Naive thymus-derived CD8-positive, alpha-beta T cell (primary cell): ENCODE measurements at regions not wholly inside any gene's neighbourhood (a gene's known extent, or its start where the extent isn't known, plus 50 kb on each side); places are given as distances from the start of the nearest gene placed in this dataset.
"Not testable (repeated sequence)": the region's sequence is repeated elsewhere in the genome, so short reads cannot be mapped to it uniquely, and the experiment has no call there.

ENCODE experiments used
- ATAC-seq, 2 donors: fragments of 150-1000 bp; cut with Tn5 transposase in 1 of 2; sonication (Bioruptor Pico), chemical (Tn5 transposase) in 1 of 2; 1 replicate in 1 of 2; 2 replicates in 1 of 2; pipeline ENCODE4 v1.10.0; 2021; ENCODE audit warnings: mild to moderate bottlenecking in 2 of 2, moderate library complexity in 2 of 2
- POLR2A ChIA-PET: fragments of 350-600 bp; sonication (Branson Sonifier 250); formaldehyde crosslinking; loops from one replicate; lab custom pipeline; 2021; ENCODE audit warnings: antibody characterized with exemption; lab: Charles Lee
- DNase-seq, 10 donors: peaks; one replicate each; pipeline versions ENCODE4 v3.0.0 to v3.0.0-alpha.2; 2020 to 2022
- H3K27ac Mint-ChIP-seq, 10 donors: one replicate each; pipeline ENCODE4 v1.8.0; 2020 to 2022; ENCODE audit warnings: mild to moderate bottlenecking in 10 of 10, mixed read lengths in 10 of 10, moderate library complexity in 4 of 10, inconsistent platforms in 1 of 10
- H3K27me3 Mint-ChIP-seq, 5 donors: one replicate each; pipeline ENCODE4 v1.8.0; 2021 to 2022; ENCODE audit warnings: mixed read lengths in 5 of 5
- H3K36me3 Mint-ChIP-seq, 3 donors: one replicate each; pipeline ENCODE4 v1.8.0; 2020 to 2022; ENCODE audit warnings: mixed read lengths in 3 of 3, mild to moderate bottlenecking in 2 of 3, inconsistent platforms in 1 of 3
- H3K4me1 Mint-ChIP-seq, 4 donors: one replicate each; pipeline ENCODE4 v1.8.0; 2021 to 2022; ENCODE audit warnings: mixed read lengths in 4 of 4
- H3K4me3 Mint-ChIP-seq, 10 donors: one replicate each; pipeline ENCODE4 v1.8.0; 2020 to 2022; ENCODE audit warnings: mild to moderate bottlenecking in 10 of 10, mixed read lengths in 10 of 10, moderate library complexity in 6 of 10, inconsistent platforms in 1 of 10
- H3K9me3 Mint-ChIP-seq, 9 donors: one replicate each; pipeline ENCODE4 v1.8.0; 2020 to 2022; ENCODE audit warnings: mixed read lengths in 9 of 9, mild to moderate bottlenecking in 3 of 9, inconsistent platforms in 1 of 9, moderate library complexity in 1 of 9

- POLR2A ChIA-PET: no interaction called here
- peaks cover 0 to 68% (median 33%) of the 10 kb centered on the region in 9 donors for H3K9me3 Mint-ChIP-seq
- ATAC-seq: no peak
- peaks cover 9 to 16% (median 10%) of the 10 kb centered on the region in 3 donors for H3K36me3 Mint-ChIP-seq
- no peak overlapping the region for H3K4me3 Mint-ChIP-seq
- H3K27me3 Mint-ChIP-seq: peaks cover 0 to 8% (median 3%) of the 10 kb centered on the region in 5 donors
- no peak overlapping the region for H3K27ac Mint-ChIP-seq
- H3K4me1 Mint-ChIP-seq: no peaks in the 10 kb centered on the region
- no peak for DNase-seq
Observed at GRCh38 chr20:30484009-30484748, 773.3 kb upstream of the DEFB115 start.

GRCh38 chr20:30484749-30485070 is 772.8 kb upstream of the DEFB115 start:
- H3K9me3 Mint-ChIP-seq: peaks cover 0 to 63% (median 32%) of the 10 kb centered on the region in 9 donors
- POLR2A ChIA-PET: no interaction called here
- no peak overlapping the region for H3K4me3 Mint-ChIP-seq
- peaks cover 9 to 11% (median 9%) of the 10 kb centered on the region in 3 donors for H3K36me3 Mint-ChIP-seq
- H3K27ac Mint-ChIP-seq: no peak overlapping the region
- ATAC-seq (no peak), DNase-seq (no peak)
- no peaks in the 10 kb centered on the region for H3K4me1 Mint-ChIP-seq
- H3K27me3 Mint-ChIP-seq: peaks cover 0 to 8% (median 3%) of the 10 kb centered on the region in 5 donors

- Mint-ChIP-seq H3K4me1 (no peaks in the 10 kb centered on the region), H3K4me3 (no peak overlapping the region), H3K9me3 (peaks cover 0 to 61% (median 28%) of the 10 kb centered on the region in 9 donors), H3K27ac (no peak overlapping the region), H3K27me3 (peaks cover 0 to 8% (median 3%) of the 10 kb centered on the region in 5 donors), H3K36me3 (peaks cover 8 to 9% (median 9%) of the 10 kb centered on the region in 3 donors)
- ATAC-seq: no peak
- DNase-seq: no peak
- POLR2A ChIA-PET: no interaction called here
Observed at GRCh38 chr20:30485331-30486102, 771.9 kb upstream of the DEFB115 start.

DNA sequence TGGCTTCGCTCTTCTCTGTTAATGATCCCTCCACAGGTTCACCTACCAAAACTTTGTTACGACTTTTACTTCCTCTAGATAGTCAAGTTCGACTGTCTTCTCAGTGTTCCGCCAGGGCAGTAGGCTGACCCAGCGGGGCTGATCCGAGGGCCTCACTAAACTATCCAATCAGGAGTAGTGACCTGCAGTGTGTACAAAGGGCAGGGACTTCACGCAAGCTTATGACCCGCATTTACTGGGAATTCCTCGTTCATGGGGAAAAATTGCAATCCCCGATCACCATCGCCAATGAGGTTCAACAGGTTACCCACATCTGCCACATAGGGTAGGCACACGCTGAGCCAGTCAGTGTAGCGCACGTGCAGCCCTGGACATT is 771.4 kb upstream of the DEFB115 start:
- no peak overlapping the region for H3K4me3 Mint-ChIP-seq
- peaks cover 0 to 12% (median 4%) of the 10 kb centered on the region in 5 donors for H3K27me3 Mint-ChIP-seq
- no peaks in the 10 kb centered on the region for H3K4me1 Mint-ChIP-seq
- H3K36me3 Mint-ChIP-seq: peaks cover 7 to 14% (median 12%) of the 10 kb centered on the region in 3 donors
- DNase-seq (no peak), ATAC-seq (no peak)
- no peak overlapping the region for H3K27ac Mint-ChIP-seq
- POLR2A ChIA-PET: no interaction called here
- H3K9me3 Mint-ChIP-seq: peaks cover 0 to 64% (median 28%) of the 10 kb centered on the region in 9 donors

- H3K27ac Mint-ChIP-seq, POLR2A ChIA-PET, H3K4me1 Mint-ChIP-seq, H3K4me3 Mint-ChIP-seq, DNase-seq, ATAC-seq: not testable (repeated sequence)
- Mint-ChIP-seq H3K9me3 (peaks cover 0 to 58% (median 27%) of the 10 kb centered on the region in 9 donors), H3K27me3 (peaks cover 0 to 13% (median 4%) of the 10 kb centered on the region in 5 donors), H3K36me3 (peaks cover 2 to 15% (median 12%) of the 10 kb centered on the region in 3 donors)
Observed at GRCh38 chr20:30487461-30487860, 770.0 kb upstream of the DEFB115 start.

GRCh38 chr20:30487947-30488926 is 769.2 kb upstream of the DEFB115 start:
- DNase-seq: no peak
- H3K36me3 Mint-ChIP-seq: peaks cover 2 to 15% (median 12%) of the 10 kb centered on the region in 3 donors
- no peaks in the 10 kb centered on the region for H3K4me1 Mint-ChIP-seq
- H3K4me3 Mint-ChIP-seq: no peak overlapping the region
- POLR2A ChIA-PET: no interaction called here
- ATAC-seq: no peak
- H3K27me3 Mint-ChIP-seq: peaks cover 0 to 13% (median 4%) of the 10 kb centered on the region in 5 donors
- no peak overlapping the region for H3K27ac Mint-ChIP-seq
- peaks cover 0 to 55% (median 27%) of the 10 kb centered on the region in 9 donors for H3K9me3 Mint-ChIP-seq

DNA sequence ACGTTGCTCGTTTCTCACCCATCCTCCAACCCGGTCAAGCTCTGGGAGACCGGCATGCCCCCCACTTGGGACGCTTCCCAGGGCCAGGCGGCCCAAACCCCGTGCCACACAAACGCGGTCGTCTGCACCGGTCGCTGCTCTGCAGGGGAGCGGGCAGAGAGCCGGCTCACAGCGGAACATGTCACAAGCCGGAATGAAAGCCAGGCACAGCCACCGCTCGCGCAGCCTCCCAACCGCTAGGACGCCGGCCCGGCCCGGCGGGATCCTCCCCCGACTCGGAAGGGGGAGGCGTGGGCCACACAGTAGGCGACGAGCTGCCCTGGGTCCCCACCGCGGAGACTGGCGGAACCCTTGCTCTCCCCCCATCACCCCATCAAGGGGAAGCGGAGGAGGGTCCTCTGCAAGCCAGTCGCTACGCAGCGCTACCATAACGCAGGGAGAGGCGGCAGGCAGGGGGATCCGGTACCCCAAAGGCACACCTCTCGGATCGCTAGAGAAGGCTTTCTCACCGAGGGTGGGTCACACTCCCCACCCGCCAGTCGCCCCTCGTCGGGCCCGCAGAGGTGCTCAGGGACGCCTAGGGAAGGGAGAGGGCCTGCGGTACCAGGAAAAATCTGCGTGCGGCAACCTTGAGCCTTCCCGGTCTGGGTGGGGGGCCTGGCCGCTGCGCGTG is 768.4 kb upstream of the DEFB115 start:
- POLR2A ChIA-PET: no interaction called here
- Mint-ChIP-seq H3K4me1 (no peaks in the 10 kb centered on the region), H3K36me3 (peaks cover 2 to 15% (median 12%) of the 10 kb centered on the region in 3 donors), H3K27me3 (peaks cover 0 to 13% (median 4%) of the 10 kb centered on the region in 5 donors), H3K9me3 (peaks cover 0 to 51% (median 25%) of the 10 kb centered on the region in 9 donors), H3K27ac (no peak overlapping the region), H3K4me3 (no peak overlapping the region)
- DNase-seq (no peak), ATAC-seq (no peak)

GRCh38 chr20:30489614-30490003 is 767.9 kb upstream of the DEFB115 start:
- Mint-ChIP-seq H3K9me3 (peaks cover 0 to 52% (median 26%) of the 10 kb centered on the region in 9 donors), H3K27ac (no peak overlapping the region), H3K27me3 (peaks cover 0 to 13% (median 4%) of the 10 kb centered on the region in 5 donors), H3K4me3 (no peak overlapping the region), H3K36me3 (peaks cover 2 to 15% (median 12%) of the 10 kb centered on the region in 3 donors), H3K4me1 (no peaks in the 10 kb centered on the region)
- DNase-seq (no peak), ATAC-seq (no peak)
- POLR2A ChIA-PET: no interaction called here

DNA sequence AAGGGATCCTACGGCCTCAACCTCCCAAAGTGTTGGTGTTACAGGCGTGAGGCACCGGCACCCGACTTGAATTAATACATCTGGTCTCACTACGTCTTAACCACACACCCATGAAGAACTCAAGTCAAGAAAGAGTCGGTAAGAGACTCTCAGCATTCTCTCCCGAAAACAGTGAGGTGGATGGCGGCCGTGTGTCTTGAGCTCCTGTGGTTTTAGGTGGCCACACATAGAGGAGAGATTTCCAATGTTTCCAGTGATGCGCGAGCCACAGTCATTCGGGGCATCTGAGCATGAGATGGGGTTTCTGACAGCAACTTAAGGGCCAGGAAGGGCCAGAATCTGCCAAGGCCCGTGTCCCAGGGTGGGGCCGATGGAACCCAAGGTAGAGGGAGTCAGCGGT is 766.4 kb upstream of the DEFB115 start:
- Mint-ChIP-seq H3K4me1 (no peaks in the 10 kb centered on the region), H3K4me3 (no peak overlapping the region), H3K27ac (no peak overlapping the region), H3K9me3 (peaks cover 0 to 47% (median 25%) of the 10 kb centered on the region in 9 donors), H3K27me3 (peaks cover 0 to 13% (median 4%) of the 10 kb centered on the region in 5 donors), H3K36me3 (peaks cover 2 to 15% (median 11%) of the 10 kb centered on the region in 3 donors)
- DNase-seq (no peak), ATAC-seq (no peak)
- POLR2A ChIA-PET: no interaction called here

GRCh38 chr20:30496656-30497055 is 760.8 kb upstream of the DEFB115 start:
- H3K27me3 Mint-ChIP-seq, ATAC-seq, DNase-seq, H3K4me3 Mint-ChIP-seq, H3K27ac Mint-ChIP-seq, POLR2A ChIA-PET, H3K4me1 Mint-ChIP-seq, H3K36me3 Mint-ChIP-seq: not testable (repeated sequence)
- peaks cover 0 to 13% (median 2%) of the 10 kb centered on the region in 9 donors for H3K9me3 Mint-ChIP-seq

GRCh38 chr20:30497191-30497590 is 760.3 kb upstream of the DEFB115 start:
- H3K4me3 Mint-ChIP-seq, POLR2A ChIA-PET, H3K36me3 Mint-ChIP-seq, H3K4me1 Mint-ChIP-seq, DNase-seq, ATAC-seq, H3K27me3 Mint-ChIP-seq, H3K27ac Mint-ChIP-seq: not testable (repeated sequence)
- peaks cover 0 to 13% (median 2%) of the 10 kb centered on the region in 9 donors for H3K9me3 Mint-ChIP-seq

GRCh38 chr20:30499123-30499522 is 758.3 kb upstream of the DEFB115 start:
- no peaks in the 10 kb centered on the region for H3K36me3 Mint-ChIP-seq
- DNase-seq: no peak
- H3K4me1 Mint-ChIP-seq: no peaks in the 10 kb centered on the region
- no peak overlapping the region for H3K27ac Mint-ChIP-seq
- ATAC-seq: no peak
- H3K9me3 Mint-ChIP-seq: peaks cover 0 to 10% (median 0%) of the 10 kb centered on the region in 9 donors
- POLR2A ChIA-PET: no interaction called here
- H3K27me3 Mint-ChIP-seq: peaks cover 0 to 3% (median 0%) of the 10 kb centered on the region in 5 donors
- no peak overlapping the region for H3K4me3 Mint-ChIP-seq
